RWPE1 (cell line): ENCODE measurements at regions not wholly inside any gene's neighbourhood (a gene's known extent, or its start where the extent isn't known, plus 50 kb on each side); places are given as distances from the start of the nearest gene placed in this dataset.

Experiments used
- CTCF ChIA-PET: fragments of 350-600 bp; sonication (Branson Sonifier 250); formaldehyde crosslinking; extraction: SDS; loops from one replicate; lab custom pipeline; 2021; lab: Yijun Ruan, JAX
- POLR2A ChIA-PET: fragments of 400-600 bp; formaldehyde crosslinking; extraction: SDS; loops from one replicate; lab custom pipeline; 2020; ENCODE audit warnings: antibody characterized with exemption; ENCODE audit not compliant: low non-redundant PET; lab: Yijun Ruan, JAX
- DNase-seq: peaks from one replicate; pipeline ENCODE4 v3.0.0; 2012; ENCODE audit warnings: low spot score
- H3K27ac ChIP-seq: fragments of 450-650 bp; 2 replicates; pipeline ENCODE4 v1.5.1; 2017
- TF ChIP-seq, protein P1 (sequence below): fragments of 450-650 bp; conservative IDR thresholded peaks from 2 replicates; pipeline ENCODE4 v1.5.1; 2017; ENCODE audit warnings: low read depth, mild to moderate bottlenecking

DNA sequence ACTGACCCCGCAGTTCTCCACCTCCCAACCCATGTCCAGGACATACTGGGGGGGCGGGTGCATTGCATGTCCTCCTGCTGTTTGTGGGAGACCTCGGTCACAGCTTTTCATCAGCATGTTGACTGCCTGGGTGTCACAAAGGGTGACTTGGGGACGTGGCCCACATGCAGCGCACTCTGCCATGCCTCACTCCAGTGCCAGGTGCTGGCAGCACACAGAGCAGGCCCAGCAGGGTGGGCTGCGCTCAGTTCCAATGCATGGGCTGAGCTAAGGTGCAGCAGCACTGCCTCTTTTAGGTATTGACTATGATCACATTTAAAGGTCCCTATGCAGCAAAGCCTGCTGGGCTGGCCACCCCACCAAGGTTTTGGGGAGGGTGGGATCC is 261.9 kb upstream of the SALL3 start:
- H3K27ac ChIP-seq = no peak overlapping the region
- DNase-seq = no peak
- CTCF ChIA-PET = no interaction called here
- TF ChIP-seq, protein P1, sequence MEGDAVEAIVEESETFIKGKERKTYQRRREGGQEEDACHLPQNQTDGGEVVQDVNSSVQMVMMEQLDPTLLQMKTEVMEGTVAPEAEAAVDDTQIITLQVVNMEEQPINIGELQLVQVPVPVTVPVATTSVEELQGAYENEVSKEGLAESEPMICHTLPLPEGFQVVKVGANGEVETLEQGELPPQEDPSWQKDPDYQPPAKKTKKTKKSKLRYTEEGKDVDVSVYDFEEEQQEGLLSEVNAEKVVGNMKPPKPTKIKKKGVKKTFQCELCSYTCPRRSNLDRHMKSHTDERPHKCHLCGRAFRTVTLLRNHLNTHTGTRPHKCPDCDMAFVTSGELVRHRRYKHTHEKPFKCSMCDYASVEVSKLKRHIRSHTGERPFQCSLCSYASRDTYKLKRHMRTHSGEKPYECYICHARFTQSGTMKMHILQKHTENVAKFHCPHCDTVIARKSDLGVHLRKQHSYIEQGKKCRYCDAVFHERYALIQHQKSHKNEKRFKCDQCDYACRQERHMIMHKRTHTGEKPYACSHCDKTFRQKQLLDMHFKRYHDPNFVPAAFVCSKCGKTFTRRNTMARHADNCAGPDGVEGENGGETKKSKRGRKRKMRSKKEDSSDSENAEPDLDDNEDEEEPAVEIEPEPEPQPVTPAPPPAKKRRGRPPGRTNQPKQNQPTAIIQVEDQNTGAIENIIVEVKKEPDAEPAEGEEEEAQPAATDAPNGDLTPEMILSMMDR = no peak
- POLR2A ChIA-PET = no interaction called here

DNA sequence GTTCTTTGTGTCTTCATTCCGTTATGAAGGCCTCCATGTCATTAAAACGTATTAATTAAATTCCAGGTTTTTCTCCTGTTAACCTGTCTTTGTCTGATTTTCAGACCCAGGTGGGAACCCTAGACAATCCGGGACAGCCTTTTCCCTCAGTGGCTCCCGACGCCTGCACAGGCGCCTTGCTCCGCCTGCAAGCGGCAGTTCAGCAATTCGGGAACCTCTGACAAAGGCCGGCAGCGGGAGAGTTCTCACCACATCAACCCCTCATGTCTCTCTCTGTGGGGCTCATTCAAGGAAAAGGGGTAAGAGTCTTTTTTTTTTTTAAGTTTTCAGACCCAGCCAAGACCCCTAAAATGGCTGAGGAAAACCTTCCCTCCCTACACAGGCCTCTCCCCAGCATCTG is 259.8 kb upstream of the SALL3 start:
- ChIA-PET CTCF (no interaction called here), POLR2A (no interaction called here)
- no peak overlapping the region for H3K27ac ChIP-seq
- TF ChIP-seq, protein P1 = no peak
- DNase-seq = no peak

DNA sequence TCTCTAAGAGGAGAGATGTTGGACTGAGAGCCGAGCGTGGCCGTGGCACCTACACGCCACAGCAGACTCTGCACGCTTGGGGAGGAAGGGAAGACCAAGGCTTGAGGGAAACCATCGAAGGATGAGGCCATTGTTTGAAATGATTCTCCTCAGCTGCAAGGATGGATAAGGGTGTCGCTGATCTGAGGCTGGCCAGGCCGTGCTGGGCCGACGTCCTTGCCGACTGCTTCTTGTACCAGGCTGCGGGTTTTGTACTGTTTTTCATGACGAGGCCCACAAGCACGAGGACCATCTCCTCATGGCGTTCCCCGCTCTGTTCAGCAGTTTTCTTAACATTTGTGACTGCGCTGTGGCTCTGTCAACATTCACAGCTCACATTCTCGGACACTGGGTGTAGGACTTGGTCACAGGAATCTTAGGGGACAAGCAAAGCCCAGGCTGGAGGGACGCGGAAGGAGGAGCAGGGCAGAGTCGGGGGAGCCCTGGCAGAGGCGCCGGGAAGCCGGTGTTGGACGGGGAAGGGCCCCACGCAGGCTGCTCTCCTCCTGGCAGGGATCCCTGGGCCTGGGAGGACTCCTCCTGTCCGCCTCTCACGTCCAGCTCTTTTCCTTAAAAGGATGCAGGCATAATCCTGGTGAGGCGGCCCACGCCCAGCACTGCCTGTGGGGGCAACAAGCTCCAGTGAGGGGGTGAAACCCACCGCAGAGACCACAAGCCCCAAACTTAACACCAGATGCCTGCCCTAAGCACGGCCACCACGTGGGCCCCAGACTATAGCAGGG is 259.0 kb upstream of the SALL3 start:
- POLR2A ChIA-PET = no interaction called here
- TF ChIP-seq, protein P1 = no peak
- DNase-seq = no peak
- CTCF ChIA-PET = no interaction called here
- H3K27ac ChIP-seq = no peak overlapping the region

DNA sequence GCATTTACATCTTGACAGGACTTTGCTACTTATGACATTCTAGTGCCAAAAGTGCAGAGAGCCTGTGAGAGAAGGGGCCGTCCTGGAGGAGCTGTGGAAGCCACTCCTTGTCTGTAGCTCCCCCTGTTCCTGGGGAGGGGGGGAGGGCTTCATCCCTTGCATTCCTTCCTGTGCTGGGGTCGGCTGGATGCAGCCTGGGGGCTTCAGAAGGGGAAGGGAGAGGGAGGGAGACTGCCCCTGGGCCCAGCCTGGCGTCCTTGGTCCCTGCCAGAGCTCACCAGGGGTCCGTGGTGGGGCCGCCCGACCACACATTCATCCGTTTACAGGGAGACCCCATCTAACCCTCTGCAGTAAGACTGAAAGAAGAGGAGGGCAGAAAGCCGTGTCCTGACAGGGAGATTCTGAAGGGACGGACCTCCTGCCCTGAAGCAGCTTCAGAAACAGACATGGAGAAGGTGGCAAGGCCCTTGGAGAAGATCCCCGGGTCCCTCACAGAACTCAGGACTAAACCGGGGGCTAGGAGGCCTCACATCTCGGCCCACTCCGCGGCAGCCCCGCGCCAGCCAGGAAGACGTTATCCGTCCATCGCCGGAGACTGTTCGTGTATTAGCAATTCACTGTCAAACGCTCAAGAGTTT is 258.3 kb upstream of the SALL3 start:
- CTCF ChIA-PET = no interaction called here
- DNase-seq = no peak
- H3K27ac ChIP-seq = no peak overlapping the region
- POLR2A ChIA-PET = no interaction called here
- TF ChIP-seq, protein P1 = no peak

DNA sequence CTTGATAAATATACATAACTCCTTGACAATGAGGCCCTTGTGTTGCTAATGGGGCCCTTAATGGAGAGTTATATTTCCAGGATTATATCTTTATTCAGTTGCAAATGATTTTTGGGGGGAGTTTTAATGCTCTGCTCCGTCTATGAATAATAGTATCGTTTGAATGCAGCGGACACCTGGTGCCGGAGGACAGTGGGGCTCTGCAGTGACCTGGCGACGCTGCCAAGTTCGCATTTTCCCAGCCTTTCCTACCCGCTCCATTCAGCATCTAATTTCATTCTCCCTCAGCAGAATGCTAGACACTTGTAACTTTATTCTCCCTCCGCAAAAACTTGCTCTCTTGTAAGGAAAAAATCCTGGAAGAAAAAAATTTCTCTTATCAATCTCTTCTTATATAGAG is 257.6 kb upstream of the SALL3 start:
- TF ChIP-seq, protein P1 = no peak
- POLR2A ChIA-PET = no interaction called here
- CTCF ChIA-PET = no interaction called here
- DNase-seq = no peak
- no peak overlapping the region for H3K27ac ChIP-seq

DNA sequence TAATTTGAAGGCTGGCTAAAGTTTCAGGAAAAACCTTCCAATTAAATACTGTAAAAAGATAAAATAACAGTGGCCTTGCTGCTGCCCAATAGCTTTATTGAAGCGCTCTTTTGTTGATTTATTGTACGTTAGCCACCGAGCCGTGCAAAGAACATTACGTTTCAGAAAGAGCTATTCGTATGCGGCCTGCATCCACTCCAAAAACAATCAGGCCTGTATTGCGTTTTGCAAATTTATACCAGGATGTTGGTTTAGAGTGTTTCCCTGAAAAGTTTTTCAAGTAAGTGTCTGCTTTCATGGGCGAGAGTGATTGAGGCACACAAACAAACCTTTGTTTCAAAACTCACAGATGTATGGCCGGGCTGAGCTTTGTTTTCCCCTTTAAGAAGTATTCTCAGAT is 257.2 kb upstream of the SALL3 start:
- no peak overlapping the region for H3K27ac ChIP-seq
- DNase-seq = no peak
- TF ChIP-seq, protein P1 = no peak
- CTCF ChIA-PET = no interaction called here
- POLR2A ChIA-PET = no interaction called here
